GM23338 (cell line): ENCODE measurements at regions not wholly inside any gene's neighbourhood (a gene's known extent, or its start where the extent isn't known, plus 50 kb on each side); places are given as distances from the start of the nearest gene placed in this dataset.

Source experiments
- ATAC-seq: fragments of 200-7000 bp; cut with Tn5 transposase; 3 replicates; pipeline ENCODE4 v1.9.1; 2020
- DNase-seq: peaks from one replicate; pipeline ENCODE4 v3.0.0-alpha.2; 2015; ENCODE audit warnings: low spot score
- H2AFZ ChIP-seq: fragments of 200-600 bp; sonication (generic); 2 replicates; pipeline ENCODE4 v1.8.0; 2016; ENCODE audit warnings: antibody characterized with exemption, mild to moderate bottlenecking, moderate library complexity
- H3F3A ChIP-seq: fragments of 200-600 bp; sonication (generic); replicated peaks from 2 replicates; pipeline ENCODE4 v1.8.0; 2017; ENCODE audit warnings: antibody characterized with exemption, mixed run types, low read depth
- H3K27ac ChIP-seq: fragments of 200-600 bp; sonication (generic); 2 replicates; pipeline ENCODE4 v1.6.1; 2016; ENCODE audit warnings: low read depth
- H3K27me3 ChIP-seq: fragments of 200-600 bp; sonication (generic); 2 replicates; pipeline ENCODE4 v1.8.0; 2016; ENCODE audit warnings: mild to moderate bottlenecking, mixed run types, moderate library complexity; ENCODE audit not compliant: insufficient read depth
- H3K36me3 ChIP-seq: fragments of 200-600 bp; sonication (generic); 2 replicates; pipeline ENCODE4 v1.8.0; 2016; ENCODE audit warnings: mild to moderate bottlenecking; ENCODE audit not compliant: insufficient read depth
- H3K4me1 ChIP-seq: fragments of 200-600 bp; sonication (generic); 2 replicates; pipeline ENCODE4 v1.8.0; 2016; ENCODE audit warnings: mild to moderate bottlenecking, moderate library complexity; ENCODE audit not compliant: insufficient read depth
- H3K4me2 ChIP-seq: fragments of 200-600 bp; sonication (generic); 2 replicates; pipeline ENCODE4 v1.7.1; 2017; ENCODE audit warnings: mixed run types
- H3K4me3 ChIP-seq: fragments of 200-600 bp; sonication (generic); 2 replicates; pipeline ENCODE4 v1.6.1; 2016; ENCODE audit warnings: mixed run types
- H3K79me2 ChIP-seq: fragments of 200-600 bp; sonication (generic); replicated peaks from 2 replicates; pipeline ENCODE4 v1.8.0; 2017; ENCODE audit warnings: mild to moderate bottlenecking; ENCODE audit not compliant: insufficient read depth
- H3K9me2 ChIP-seq: fragments of 200-600 bp; sonication (generic); 2 replicates; pipeline ENCODE4 v1.8.0; 2017; ENCODE audit not compliant: insufficient read depth
- H4K20me1 ChIP-seq: fragments of 200-600 bp; sonication (generic); replicated peaks from 2 replicates; pipeline ENCODE4 v1.8.0; 2017; ENCODE audit warnings: mild to moderate bottlenecking; ENCODE audit not compliant: insufficient read depth
- H3K27ac Mint-ChIP-seq: 2 replicates; pipeline ENCODE4 v1.8.0; 2020; ENCODE audit warnings: inconsistent platforms, mild to moderate bottlenecking, moderate library complexity, mixed read lengths
- H3K27me3 Mint-ChIP-seq: 3 replicates; pipeline ENCODE4 v1.8.0; 2022; ENCODE audit warnings: low read depth, mild to moderate bottlenecking, moderate library complexity, mixed read lengths, inconsistent platforms; ENCODE audit not compliant: insufficient read depth, poor library complexity
- H3K36me3 Mint-ChIP-seq: 3 replicates; pipeline ENCODE4 v1.8.0; 2021; ENCODE audit warnings: low read depth, mild to moderate bottlenecking, inconsistent platforms, moderate library complexity, mixed read lengths
- H3K4me1 Mint-ChIP-seq: 3 replicates; pipeline ENCODE4 v1.8.0; 2020; ENCODE audit warnings: mild to moderate bottlenecking, inconsistent platforms, mixed read lengths
- H3K4me3 Mint-ChIP-seq: 3 replicates; pipeline ENCODE4 v1.8.0; 2021; ENCODE audit warnings: moderate library complexity, mild to moderate bottlenecking, inconsistent platforms, mixed read lengths
- H3K9me3 Mint-ChIP-seq: 3 replicates; pipeline ENCODE4 v1.8.0; 2020; ENCODE audit warnings: moderate library complexity, mild to moderate bottlenecking, inconsistent platforms, mixed read lengths
- CREB1 ChIP-seq: fragments of 250-450 bp; sonication (Bioruptor Pico); IDR thresholded peaks from 2 replicates; pipeline ENCODE4 v1.5.0; 2020; ENCODE audit warnings: low read depth, mild to moderate bottlenecking, moderate library complexity
- CTCF ChIP-seq, 2 experiments: fragments of 200-600 bp in 1 of 2; sonication (generic) in 1 of 2; conservative IDR thresholded peaks; 2 replicates each; pipeline versions ENCODE4 v1.5.1 to v1.6.1; 2016 to 2017; ENCODE audit warnings: antibody characterized with exemption in 2 of 2, low read depth in 2 of 2, mild to moderate bottlenecking in 2 of 2, moderate library complexity in 1 of 2
- ETS1 ChIP-seq: IDR thresholded peaks from 2 replicates; pipeline ENCODE4 v1.6.1; 2016; ENCODE audit warnings: antibody characterized with exemption
- EZH2 ChIP-seq: fragments of 200-600 bp; sonication (generic); IDR thresholded peaks from one replicate; pipeline ENCODE4 v1.8.0; 2017; ENCODE audit warnings: antibody characterized with exemption, mild to moderate bottlenecking, low read depth; ENCODE audit not compliant: unreplicated experiment
- EZH2phosphoT487 ChIP-seq: fragments of 200-600 bp; sonication (generic); IDR thresholded peaks from one replicate; pipeline ENCODE4 v1.8.1; 2018; ENCODE audit warnings: antibody characterized with exemption; ENCODE audit not compliant: unreplicated experiment
- JUNB ChIP-seq: IDR thresholded peaks from one replicate; pipeline ENCODE4 v1.6.1; 2016; ENCODE audit warnings: antibody characterized with exemption; ENCODE audit not compliant: unreplicated experiment
- NANOG ChIP-seq: IDR thresholded peaks from 2 replicates; pipeline ENCODE4 v1.6.1; 2016; ENCODE audit warnings: antibody characterized with exemption, borderline replicate concordance
- POLR2AphosphoS5 ChIP-seq: IDR thresholded peaks from 2 replicates; pipeline ENCODE4 v1.6.1; 2016; ENCODE audit warnings: antibody characterized with exemption, low read depth
- REST ChIP-seq: IDR thresholded peaks from one replicate; pipeline ENCODE4 v1.6.1; 2018; ENCODE audit warnings: antibody characterized with exemption; ENCODE audit not compliant: unreplicated experiment
- STAT1 ChIP-seq: IDR thresholded peaks from one replicate; pipeline ENCODE4 v1.6.1; 2016; ENCODE audit warnings: antibody characterized with exemption; ENCODE audit not compliant: unreplicated experiment
- ZNF114 ChIP-seq: fragments of 250-450 bp; sonication (Bioruptor Pico); IDR thresholded peaks from 2 replicates; pipeline ENCODE4 v1.5.0; 2020; ENCODE audit warnings: mild to moderate bottlenecking, moderate library complexity
- ZNF331 ChIP-seq: fragments of 250-450 bp; sonication (Bioruptor Pico); IDR thresholded peaks from 2 replicates; pipeline ENCODE4 v1.5.0; 2020; ENCODE audit warnings: low read depth, mild to moderate bottlenecking, moderate library complexity
- ZNF462 ChIP-seq: fragments of 250-450 bp; sonication (Bioruptor Pico); IDR thresholded peaks from 2 replicates; pipeline ENCODE4 v1.5.0; 2020; ENCODE audit warnings: mild to moderate bottlenecking, moderate library complexity

GRCh38 chr1:200260597-200261335, 149.1 kb downstream of the ZNF281 start:
- H3K4me3 Mint-ChIP-seq: no peak overlapping the region
- Histone ChIP-seq H3F3A (no peaks in the 10 kb centered on the region), H2AFZ (no peak overlapping the region), H4K20me1 (no peaks in the 10 kb centered on the region), H3K4me2 (no peak overlapping the region), H3K4me1 (0 out of 2 replicates have a peak, but pooled peaks cover 3% of the 10 kb centered on the region), H3K27ac (no peak overlapping the region), H3K79me2 (no peaks in the 10 kb centered on the region), H3K9me2 (peaks cover 10% of the 10 kb centered on the region; the same call in 1 of the 2 replicates), H3K27me3 (no peaks in the 10 kb centered on the region), H3K36me3 (no peaks in the 10 kb centered on the region), H3K4me3 (no peak overlapping the region)
- no peaks in the 10 kb centered on the region for H3K9me3 Mint-ChIP-seq
- H3K27me3 Mint-ChIP-seq: peaks cover 3% of the 10 kb centered on the region
- TF ChIP-seq CREB1 (CRISPR knock-in tag) (no peak), REST (no peak), EZH2phosphoT487 (no peak), ZNF331 (CRISPR knock-in tag) (no peak), NANOG (no peak), ETS1 (no peak), CTCF (conservative IDR thresholded peaks at IDR 0.05; ENCODE audit: low read depth in 2 of 2) (no peak), ZNF462 (no peak), ZNF114 (CRISPR knock-in tag) (no peak), STAT1 (no peak), EZH2 (no peak), POLR2AphosphoS5 (no peak), JUNB (no peak)
- H3K36me3 Mint-ChIP-seq: no peaks in the 10 kb centered on the region
- no peak for DNase-seq
- no peak for ATAC-seq
- no peaks in the 10 kb centered on the region for H3K4me1 Mint-ChIP-seq
- no peak overlapping the region for H3K27ac Mint-ChIP-seq
